ENCODE measurements at regions not wholly inside any gene's neighbourhood (a gene's known extent, or its start where the extent isn't known, plus 50 kb on each side); places are given as distances from the start of the nearest gene placed in this dataset.

DNA sequence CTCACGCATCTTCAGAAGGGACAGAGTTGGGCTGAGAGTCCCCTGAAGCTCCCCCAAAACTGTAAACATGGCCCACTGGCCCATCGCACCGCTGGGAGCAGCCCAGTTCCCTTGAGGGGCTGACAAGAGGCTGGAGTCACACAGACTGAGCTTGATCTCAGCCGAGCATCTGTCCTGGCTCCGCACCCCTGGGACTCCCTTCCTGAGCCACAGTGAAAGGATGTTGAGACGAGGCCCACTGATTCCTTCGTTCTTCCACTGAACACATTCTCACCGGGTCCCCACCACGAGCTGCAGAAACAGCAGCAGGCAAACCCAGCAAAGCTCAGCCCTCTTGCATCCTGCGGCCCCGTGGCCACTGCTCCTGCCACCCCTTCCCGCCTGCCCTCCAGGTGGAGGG, 145.9 kb upstream of the CIBAR2 start:
- DNase-seq, result no peak

DNA sequence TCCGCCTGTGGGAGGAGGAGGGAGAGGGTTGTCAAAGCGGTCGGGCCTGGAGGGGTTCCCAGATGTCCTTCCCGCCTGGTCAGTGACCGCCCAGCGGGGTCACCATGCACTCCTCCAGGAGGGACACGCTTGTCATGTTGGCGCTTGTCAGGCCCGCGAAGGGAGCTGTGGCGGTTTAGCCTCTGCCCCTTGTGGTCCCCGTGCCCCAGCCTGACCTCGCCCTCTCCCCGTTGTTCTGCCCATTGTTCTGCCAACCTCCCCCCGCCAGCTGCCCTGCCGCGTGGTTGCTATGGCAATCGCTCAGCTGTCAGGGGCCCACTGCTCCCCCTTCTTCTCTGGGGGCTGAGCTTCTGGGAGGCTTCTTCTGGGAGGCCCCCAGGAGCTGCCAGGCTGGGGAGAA, 146.4 kb upstream of the CIBAR2 start:
- no peak for DNase-seq

DNA sequence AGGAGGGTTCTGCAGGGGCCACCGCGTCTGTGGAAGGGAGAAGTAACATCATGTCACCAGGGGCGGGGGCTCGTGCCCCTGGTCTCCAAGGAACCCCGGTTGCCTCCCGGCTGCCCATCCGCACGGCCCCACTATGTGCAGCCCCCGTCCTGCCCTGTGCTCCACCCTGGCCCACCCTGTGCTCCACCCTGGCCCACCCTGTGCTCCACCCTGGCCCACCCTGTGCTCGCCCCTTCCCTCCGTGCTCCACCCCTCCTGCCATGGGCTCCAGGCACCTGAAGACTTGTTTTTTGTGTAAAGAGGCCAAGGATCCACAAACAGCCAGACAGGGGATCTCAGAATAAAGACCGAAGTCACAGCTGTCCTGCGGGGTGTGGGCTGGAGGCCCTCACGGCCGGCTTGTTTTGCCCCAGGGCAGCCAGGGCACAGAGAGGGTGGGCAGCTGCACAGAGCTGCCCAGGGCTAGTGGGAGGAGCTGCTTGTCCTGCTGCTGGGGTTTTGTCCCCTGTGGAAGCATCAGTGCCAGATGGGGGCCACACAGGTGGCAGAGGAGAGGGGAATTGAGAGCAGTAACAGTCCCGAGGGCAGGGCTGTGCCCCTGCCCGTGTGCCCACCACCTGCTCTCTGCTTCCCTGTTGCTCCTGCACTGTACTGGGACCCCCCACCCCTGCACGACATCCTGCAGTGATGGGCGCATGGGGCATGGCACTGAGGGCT, 147.0 kb upstream of the CIBAR2 start:
- DNase-seq, result no peak

DNA sequence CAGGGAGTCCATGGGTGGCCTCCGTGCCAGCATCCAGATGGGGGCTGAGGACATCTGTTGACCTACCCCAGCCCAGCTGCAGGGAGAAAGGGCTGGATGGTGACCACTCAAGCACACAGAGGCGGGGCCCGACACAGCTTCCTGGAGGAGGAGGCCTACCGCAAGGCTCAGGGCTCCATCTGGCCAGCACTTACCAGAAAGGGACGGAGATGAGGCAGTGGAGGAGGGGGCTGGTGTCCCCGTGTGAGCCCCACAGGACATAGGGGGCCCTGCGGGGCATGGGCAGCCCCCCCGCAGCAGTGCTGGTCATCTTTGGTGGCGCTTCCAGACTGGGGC, 147.5 kb upstream of the CIBAR2 start:
- DNase-seq, result no peak

DNA sequence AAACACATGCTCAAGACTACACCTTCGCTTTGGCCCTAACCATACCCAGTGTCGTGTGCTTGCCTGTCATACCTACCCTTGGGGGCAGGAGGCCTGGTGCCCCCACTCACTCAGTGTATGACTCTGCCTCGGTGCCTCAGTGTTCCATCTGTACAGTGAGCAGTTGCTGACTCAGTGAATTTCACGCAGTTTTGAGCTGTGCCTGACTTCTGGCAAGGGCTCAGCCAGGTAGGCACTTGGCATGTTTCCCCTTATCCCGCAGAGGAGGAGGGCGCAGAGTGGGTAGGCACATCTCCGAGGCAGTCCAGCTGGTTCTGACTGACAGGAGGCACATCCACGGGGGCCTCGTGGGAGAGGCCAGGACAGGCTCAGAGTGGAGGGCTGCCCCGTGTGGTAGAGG, 148.9 kb upstream of the CIBAR2 start:
- no peak for DNase-seq

DNA sequence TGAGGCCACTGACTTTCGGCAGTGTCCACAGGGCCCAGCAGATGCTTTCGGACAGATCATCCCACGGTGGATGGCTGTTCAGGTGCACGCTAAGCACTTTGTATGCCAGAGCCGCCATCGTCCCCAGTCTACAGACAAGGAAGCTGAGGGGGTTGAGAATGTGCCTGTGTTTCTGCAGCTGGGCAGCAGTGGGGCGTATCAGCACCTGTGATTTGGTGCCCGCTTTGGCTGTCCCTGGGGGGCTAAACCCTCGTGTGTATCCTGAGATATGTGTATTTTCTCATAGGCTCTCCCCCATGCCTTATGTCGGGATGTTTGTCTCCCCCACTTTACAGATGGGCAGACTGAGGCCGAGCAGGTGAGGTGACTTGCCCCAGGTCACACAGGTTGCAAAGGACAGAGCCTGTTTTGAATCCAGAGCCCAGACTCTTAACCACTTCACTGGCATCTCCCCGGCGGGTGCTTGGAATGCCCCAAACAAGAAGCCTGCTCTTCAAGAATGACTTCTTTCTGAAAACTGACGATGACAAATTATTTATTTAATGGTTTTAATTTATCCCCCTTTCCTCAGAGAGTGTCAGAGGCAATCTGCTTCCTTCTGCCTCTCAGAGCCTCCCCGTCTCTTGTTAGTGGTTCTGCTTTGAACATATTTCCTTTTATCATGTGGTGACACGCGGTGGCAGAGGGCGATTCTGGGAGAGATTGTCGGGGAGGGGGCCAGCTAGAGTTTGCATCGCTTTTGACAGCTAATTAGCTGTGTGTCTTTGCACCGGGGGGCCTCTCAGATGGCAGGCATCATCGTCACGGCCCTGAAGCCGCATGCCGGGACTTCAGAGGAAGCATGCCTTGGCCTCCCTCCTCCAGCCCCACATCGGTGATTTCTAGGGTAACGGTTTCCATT, 149.6 kb upstream of the CIBAR2 start:
- DNase-seq, result no peak

DNA sequence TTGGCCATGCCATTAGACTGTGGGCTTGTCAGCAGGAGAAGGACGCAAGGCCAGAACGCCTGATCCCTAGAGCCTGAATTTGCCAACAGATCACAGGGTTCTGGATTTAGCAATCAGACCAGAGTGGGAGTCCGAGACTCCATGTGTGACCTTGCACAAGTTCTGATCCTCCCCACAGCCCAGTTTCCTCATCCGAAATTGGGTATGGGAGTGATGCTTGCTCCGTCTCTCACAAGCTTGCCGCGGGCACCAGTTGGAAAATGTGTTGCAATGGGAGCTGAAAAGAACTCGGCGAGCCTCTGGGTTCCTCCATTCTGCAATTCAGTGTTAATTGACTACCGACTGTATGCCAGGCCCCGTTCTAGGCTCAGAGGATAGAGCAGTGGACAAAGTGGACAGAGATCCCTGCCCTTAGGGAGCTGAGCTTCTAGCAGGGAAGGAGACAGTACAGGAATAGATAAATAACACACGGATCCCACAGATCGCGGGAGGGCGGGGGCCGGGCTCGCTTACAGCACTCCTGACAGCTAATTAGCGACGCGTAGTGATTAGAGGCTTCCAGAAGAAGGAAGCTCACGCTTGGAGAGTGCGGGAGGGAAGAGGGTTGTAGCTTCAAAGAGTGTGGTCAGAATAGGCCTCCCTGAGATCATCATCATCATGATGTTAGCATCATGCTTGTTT, 150.4 kb upstream of the CIBAR2 start:
- no peak for DNase-seq

DNA sequence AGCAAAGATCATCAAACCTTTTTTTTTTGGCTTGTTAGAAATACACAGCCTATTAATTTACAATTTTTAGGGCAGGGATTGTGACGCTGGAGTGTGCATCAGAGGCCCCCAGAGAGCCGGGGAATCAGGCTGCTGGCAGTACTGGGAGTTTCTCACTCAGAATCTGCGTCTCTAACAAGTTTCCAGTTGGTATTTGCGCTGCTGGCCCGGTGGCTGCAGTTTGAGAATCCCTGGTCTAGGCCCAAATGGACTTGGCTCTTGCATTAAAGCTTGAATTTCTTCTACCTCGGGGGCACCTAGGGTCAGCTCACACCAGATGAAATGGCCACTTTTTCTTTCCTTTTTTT, 150.9 kb upstream of the CIBAR2 start:
- no peak for DNase-seq

DNA sequence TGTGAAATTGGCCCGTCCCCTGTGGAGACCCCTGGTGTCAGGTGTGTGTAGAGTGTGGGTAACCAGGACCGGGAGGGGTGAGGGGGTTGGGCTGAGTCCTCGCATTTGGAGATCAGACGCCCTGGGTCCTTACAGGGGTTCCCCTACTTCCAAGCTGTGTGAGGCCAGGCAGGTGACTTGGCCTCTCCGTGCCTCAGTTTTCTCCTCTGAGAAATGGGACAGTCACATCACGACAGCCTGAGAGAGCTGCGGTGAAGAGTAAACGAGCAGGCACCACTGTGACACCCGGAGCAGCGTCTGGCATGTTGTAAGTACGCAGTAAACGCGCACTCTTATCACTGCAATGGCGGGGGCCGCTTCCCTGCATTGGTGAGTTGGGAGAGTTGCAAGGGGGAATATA, 152.5 kb upstream of the CIBAR2 start:
- no peak for DNase-seq

DNA sequence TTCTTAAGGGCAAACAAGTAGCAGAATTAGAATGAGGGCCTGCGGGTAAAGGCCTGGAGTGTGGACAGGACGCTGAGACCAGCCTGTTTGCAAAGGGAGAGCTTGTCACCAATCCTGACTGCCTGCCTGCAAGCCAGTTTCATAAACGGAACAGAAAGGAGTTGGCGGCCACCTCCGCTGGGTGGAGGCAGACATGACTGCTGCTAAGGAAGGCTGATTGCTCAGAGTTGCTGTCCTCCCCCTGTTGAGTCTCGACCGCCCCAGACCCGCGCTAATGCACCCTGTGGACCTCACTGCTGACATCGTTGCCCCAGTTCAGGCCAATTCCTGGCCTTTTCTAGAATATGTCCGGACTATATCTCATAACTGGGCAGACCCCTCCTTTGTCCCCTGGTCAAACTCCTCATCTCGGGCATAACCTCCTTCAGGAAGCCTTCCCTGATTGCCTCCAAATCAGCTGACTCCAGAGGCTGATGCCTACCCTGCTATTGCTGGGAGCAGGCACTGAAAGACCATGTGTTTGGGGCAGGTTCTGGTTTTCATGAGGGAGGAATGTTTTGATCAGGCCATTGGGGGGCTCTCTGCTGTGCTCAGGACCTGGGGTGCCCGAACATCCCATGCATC, 153.0 kb upstream of the CIBAR2 start:
- DNase-seq, result no peak

DNA sequence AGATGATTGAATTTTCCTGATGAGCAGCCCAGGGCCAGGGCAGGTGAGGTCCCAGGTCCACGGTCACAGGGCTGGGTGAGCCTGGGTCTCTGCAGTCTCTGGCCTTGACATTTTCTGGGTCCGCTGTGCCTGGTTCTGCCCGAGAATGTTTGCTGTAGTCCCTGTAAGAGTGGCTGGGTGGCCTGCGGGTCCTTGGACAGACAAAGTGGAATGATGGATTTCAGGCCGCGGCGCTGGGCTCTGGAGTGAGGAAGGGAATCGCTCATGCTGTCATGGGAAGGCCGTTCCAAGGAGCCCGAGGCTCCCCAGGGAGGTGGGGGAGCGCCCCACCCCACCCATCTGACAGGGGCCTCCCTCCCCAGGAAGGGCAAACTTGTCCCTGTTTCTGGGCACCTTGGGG, 153.5 kb upstream of the CIBAR2 start:
- DNase-seq, result no peak

DNA sequence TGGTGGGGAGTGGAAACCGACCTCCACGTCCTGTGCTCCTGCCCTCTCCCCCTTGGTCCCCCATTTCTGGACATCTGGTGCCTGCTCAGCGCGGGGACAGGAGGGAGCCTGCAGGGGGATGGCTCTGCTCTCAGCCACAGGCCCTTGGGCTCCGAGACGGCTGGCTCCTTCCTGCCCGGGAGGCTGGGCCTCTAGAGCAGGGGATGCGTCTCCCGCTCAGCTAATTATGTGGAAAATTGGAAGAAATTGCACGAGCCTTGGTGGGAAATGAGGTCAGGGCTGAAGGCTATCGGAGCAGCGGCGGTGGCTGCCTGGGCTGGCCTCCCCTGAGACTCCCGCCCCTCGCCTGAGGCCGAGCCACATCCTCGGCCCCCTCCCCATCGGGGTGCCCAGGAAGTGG, 154.6 kb upstream of the CIBAR2 start:
- DNase-seq, result no peak

DNA sequence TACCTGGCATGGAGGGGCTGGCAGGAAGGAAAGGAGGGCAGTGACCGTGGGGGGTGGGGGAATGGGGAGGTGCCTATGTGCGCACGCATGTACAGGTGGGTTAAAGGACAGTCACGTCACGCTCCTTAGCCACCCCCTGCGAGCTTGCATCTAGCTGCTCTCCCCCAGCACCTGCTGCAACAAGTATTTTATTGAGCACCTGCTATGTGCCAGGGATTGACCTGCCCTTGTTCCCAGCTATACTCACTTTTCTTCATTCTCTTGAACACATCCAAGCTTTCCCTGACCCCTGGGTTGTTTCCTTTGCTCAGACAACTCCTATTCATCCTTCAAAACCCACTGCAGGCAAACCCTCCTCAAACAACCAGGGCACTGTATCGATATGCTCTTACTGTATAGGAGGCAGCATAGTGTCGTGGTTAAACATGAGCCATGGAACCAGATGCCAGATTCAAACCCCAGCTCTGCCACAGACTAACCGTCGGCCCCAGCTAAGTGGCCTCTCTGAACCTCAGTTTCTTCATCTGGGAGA, 155.2 kb upstream of the CIBAR2 start:
- DNase-seq, result no peak

DNA sequence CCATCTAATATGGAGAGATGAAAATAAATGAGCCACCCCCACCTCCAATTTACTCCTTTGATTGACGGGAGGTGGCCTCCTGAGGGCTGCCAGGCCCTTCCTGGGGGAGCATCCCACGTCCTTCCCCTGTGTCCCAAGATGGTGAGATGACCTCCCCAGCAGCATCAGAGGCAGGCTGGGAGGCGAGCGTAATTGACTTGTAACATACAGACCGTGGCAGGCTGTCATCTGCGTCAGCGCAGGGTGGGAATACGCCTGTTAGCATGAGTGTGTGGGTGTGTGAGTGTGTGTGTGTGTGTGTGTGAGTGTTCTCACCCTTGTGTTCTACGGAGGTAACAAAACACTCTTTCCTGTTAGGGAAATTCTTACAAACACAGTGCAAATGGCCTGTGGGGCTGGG, 156.9 kb upstream of the CIBAR2 start:
- DNase-seq, result no peak

DNA sequence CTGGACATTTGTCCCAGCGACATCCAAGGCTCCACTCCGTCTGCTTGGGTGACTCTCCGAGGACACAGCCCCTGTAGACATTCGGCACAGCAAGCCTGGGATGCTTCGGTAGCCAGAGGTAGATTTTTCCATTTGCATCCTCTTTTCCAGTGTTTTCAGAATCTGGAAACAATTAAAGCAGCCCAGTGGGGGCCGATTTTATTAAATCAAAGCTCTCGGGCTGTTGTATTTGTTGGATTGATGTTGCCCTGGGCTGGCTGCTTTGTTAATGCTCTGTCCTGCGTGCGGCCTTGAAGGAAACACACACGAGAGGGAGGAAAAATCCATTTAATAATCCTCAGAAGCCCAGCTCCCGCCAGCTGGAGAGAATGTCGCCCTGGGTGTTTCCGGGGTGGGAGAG, 158.1 kb upstream of the CIBAR2 start:
- no peak for DNase-seq

DNA sequence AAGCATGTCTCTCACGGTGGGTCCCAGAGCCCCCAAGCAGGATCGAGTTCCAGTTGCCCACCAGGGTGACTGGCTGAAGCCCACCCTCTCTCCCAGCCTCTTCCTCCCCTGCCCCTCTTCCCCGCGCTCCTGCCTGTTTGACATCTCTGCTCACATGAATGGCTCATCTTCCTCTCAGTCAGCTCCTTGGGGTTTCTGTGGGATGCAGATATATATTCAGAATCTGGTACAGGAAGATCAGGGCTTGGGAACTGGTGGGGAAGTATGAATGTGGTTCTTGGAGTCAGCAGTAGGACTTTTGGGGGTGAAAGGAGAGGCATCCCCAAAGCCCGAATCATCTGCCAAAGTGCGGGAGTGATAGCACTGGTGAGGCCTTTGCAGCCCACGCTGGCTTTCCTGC, 158.9 kb upstream of the CIBAR2 start:
- no peak for DNase-seq

DNA sequence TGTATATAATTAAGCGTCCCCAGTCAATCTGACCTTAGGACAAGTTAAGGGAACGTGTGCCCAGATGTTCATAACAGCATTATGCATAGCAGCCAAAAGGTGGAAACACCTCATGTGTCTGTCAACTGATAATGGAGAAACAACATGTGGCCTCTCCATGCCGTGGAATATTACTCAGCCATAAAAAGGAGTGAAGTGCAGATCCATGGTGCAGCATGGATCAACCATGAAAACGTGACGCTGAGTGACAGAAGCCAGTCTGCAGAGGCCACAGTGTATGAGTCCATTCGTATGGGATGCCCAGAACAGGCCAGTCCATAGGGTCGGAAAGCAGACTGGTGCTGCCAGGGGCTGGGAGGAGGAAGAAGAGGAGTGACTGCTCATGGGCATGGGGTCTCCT, 161.0 kb upstream of the CIBAR2 start:
- no peak for DNase-seq

DNA sequence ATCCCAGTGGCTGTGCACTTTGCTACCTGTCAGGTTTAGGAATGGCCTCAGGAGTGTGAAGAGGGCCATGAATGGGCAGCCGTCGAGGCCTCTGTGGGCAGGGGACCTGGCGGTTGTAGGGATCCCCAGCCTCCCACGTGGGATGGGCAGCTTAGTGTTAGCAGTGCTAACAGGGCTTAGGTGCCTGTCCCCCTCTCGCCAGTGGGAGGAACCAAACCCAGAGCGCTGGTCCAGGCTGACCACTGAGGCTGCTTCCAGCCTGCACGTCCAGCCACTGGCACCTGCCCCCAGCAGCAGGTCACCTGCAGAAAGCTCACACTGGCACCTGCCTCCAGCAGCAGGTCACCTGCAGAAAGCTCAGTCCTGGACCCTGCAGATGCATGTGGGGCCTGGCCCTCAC, 162.2 kb upstream of the CIBAR2 start:
- DNase-seq, result no peak

DNA sequence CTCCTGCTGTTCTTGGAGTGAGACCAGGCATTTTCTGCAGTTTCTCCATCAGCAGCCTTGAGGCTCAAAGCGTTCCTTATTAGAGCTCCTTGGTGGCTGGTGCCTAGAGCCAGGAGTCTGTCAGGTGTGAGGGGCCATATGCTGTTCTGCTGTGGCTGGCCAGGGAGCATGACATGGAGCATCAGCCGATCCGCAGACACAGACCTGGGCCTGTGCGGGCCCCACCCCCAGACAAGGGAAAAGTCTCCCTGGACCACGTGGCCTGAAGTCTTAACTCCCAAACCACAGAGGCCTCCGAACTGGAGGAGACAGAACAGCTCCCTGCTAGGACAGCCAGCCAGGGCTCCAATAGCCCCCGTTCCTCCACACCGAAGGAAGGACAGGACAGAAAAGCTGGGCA, 162.7 kb upstream of the CIBAR2 start:
- DNase-seq, result no peak

DNA sequence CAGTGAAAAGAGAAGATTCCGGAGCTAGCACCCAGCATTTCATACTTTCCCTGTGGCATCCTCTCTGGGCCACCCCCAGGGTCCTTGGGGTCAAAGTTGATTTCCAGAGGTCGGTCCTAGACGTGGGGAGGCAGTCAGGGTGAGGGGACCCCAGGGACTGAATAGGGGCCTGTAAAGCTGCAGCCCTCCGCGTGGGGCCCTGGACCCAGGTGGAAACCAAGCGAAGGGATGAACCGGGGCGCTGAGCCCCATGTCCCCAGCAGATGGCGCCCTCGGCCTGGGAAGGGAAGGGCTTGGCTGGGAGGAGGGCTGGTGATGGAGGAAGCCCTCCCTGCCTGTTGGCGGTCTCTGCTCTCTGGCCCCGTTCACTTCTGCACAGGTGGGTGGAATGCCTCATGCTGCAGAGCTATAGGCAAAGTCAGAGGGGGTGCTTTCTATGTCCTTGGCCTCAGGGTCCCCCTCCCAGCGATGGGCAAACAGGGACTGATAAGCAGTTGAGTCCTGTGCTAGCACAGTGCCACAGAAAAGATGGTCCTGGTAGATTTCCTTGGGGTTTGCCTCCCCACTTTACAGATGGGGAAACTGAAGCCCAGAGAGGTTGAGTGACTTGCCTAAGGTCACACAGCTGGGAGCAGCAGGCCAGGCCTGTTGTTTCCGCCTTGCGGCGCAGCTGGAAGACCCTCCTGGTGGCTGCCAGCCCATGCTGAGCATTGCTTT, 163.4 kb upstream of the CIBAR2 start:
- DNase-seq, result peak in 1 of 2 experiments; percentile 36

DNA sequence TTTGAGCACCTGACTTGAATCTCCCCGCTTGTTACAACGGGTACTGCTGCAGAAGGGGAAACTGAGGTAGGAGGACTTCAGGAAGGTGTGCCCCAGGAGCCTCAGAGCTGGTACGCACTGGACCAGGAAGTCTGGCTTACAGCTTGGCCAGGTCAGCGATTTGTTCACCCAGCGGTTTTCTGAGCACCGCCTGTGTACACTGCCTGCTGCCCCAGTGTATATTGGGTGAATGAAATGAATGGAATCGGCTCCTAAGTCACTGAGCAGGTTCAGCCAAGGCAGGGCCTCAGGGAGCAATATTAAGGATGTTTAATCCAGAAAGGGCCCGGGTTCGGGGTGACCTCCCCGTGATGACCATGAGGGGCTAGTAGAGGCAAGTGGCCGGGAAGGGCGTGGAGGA, 164.0 kb upstream of the CIBAR2 start:
- no peak for DNase-seq

DNA sequence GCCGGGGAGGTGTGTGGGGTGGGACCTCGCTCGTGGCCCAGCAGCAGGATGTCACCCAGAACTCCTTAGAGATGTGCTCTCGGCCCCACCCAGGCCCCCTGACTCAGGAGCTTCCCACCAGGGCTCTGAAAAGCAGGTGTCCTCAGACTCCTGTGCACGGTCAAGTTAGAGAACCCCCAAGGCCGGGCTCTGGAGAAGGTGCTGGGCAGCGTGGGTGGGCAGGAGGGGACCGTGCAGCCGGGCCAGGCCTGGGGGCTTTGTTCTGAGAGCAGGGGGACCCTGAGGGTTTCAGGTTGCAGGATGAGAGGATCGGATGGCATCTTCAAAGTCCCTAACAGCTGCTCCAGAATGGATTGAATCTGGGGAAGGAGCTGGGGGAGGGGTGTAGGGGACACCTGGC, 164.4 kb upstream of the CIBAR2 start:
- no peak for DNase-seq

DNA sequence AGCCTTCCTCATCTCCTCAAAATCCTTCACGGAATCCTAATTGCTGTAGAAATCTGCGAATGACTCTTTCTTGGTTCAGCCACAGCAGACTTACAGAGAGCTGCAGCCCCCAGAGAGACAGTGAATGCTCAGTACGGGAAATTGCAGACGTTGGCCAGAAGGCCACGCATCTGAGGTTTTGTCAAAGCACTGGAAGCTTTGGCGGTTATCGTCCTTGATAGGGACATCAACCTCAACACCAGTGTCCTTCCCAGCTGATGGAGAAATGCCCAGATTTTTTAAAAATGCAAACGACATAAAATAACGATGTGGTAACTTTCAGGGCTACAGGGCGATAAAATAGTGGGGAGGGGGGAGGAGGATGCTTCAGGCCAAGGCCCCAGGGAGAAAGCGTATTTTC, 166.6 kb upstream of the CIBAR2 start:
- no peak for DNase-seq

Data from SW 1271 (cell line).